NCI-H524 (cell line): ENCODE measurements at regions not wholly inside any gene's neighbourhood (a gene's known extent, or its start where the extent isn't known, plus 50 kb on each side); places are given as distances from the start of the nearest gene placed in this dataset.

ENCODE experiments used
- DNase-seq, 2 experiments: peaks; one replicate each; lab custom pipeline; 2025; lab: John Stamatoyannopoulos, UW

DNA sequence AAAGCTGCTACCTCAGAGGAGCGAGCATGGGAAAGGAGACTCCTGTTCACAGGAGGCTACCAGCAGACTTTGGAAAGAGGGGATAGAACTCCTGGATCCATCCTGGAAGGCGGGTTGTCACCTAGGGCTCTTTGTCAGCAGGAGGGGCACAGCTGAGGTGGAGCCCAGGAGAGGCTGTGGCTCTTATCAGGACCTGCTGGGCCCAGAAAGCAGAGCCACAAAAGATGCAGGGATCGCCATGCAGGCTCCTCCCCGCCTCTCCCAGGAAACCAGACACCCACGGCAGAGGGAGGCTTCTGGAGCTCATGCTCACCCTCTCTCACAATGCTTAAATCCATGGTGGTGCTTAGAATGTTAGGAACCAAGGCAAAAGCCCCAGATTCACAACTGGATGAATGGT, 994.2 kb downstream of the UQCRFS1 start:
- DNase-seq, result no peak

DNA sequence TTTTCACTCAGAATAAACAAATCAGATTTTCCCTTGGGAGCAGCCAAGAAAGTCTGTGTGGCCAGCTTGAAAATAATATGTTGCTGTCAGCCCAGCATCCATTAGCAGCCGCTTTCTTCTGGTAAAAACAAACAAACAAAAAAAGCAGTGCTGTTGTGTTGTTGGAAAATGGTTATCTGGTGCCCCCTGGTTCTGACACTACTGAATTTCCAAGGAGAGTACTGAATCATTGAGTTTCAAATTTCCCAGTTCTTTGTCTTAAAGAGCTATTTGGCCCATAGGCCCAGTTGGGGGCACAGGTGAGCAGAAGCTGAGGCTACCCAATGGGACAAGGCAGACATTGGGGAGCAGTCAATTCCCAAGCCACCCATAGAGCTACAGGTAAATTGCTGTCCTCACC, 995.9 kb downstream of the UQCRFS1 start:
- no peak for DNase-seq

DNA sequence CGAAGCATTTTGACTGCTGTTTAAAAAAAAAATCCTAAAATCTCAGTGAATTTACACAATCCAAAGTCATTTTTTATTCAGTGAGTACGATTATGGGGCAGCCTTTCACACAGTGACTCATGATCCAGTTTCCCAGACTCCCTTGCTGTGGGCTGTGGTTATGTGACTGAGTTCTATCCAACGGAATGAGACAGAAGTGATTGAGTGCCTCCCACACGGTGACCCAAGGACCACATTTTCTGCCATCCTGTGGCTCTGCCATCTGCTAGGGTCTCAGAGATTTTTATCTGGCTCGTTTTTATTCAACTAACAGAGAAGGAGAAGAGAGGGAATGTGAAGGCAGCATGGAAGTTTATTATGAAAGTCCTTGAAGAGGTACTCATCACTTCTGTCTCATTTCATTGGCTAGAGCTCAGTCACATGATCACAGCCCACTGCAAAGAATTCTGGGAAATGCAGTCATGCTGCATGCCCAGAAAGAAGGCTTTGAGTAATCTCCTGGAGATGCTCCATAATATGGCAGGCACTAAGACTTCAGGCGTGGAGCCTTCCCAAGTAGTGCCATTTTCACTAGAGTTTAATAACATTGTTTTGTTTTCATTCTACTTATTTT, 999.4 kb downstream of the UQCRFS1 start:
- no peak for DNase-seq

DNA sequence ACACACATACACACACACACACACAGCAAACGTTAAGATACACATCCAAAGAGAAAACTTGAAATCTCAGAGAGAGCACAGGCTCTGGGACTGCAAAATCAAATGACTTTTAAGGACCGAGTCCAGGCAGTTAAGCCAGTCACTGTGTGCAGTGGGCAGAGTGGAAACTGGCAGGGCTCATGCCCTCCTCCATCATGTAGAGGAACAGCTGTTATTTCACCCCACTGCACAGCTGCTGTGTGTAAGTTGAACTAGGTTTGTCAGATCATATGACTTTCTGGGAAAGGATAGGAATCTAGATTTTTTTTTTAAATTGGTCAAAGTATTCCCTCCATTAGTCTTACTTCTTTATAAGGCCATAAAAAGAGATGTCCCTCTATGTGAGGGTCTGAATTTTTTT, 1002.1 kb downstream of the UQCRFS1 start:
- DNase-seq, result no peak

DNA sequence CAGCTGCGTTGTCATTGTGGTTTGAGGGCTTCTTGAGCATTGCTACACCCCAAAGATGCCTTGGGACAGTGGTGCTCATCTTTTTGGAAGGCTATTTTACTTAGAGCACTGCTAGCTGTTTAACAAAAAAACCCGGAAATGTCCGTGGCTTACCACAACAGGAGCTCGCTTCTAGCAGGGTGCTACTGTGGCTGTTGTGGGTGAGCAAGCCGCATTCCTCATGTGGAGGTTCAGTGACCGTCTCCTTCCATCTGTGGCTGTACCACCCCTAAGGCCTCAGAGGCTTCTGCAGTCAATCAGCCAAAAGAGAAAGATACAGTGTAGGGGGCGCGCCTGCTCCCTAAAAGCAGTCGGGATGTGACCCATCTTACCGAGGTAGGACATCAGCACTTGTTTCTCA, 1004.2 kb downstream of the UQCRFS1 start:
- DNase-seq, result no peak

DNA sequence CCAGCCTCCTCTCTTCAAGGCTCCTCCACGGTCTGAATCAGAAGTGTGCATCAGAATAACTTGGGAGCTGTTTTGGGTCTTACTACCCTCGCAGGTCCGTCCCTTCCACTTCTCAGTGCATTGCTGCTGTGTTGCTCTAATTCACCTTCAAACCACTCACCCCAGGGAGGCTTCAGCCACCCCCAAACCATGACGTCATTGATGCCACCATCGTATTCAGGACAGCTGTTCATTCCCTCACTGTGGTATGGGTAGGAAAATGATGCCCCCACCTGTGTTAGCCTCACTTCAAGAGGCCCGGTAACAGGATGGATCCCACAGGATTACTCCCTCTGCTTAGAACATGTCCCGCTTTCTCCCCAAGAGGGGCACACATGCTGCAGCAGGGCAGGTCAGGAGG, 1005.7 kb downstream of the UQCRFS1 start:
- DNase-seq, result no peak

DNA sequence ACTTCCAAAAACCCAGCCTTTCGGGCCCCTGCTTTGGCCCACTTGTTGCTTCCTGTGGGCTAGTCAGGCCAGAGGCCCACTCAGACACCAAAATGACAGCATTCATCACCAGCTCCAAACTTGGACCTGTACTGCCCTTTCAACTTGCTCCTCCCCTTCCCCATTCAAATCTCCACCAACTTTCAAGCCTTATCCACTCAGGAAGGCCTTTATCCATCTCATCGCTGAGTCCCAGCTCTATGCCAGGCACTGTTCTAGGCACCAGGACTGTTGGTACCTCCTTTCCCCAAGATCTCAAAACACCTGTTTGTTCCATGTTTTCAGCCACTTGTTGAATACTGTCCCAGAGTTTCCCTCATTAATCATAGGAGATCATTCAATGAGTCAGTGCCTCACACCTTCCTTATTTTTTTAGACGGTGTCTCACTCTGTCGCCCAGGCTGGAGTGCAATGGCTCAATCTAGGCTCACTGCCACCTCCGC, 1011.4 kb downstream of the UQCRFS1 start:
- no peak for DNase-seq

DNA sequence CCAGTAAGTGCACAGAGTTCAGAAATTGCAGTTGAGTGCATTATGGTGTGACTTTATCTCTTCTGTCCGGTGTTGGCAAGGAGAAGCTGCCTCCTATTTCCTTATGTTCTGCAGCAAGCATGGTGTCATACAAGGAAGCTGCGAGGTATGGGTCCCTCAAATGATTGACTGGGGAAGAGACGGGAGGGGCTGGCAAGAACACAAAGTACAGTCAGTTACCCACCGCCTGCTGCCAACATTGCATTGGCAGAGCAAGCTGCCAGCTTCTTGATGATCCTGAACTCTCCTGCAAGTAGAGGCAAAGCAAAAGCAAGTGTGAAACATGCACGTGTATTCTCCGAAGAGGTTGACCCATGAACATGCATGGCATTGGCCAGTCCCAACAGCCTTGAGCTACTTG, 1013.6 kb downstream of the UQCRFS1 start:
- no peak for DNase-seq

DNA sequence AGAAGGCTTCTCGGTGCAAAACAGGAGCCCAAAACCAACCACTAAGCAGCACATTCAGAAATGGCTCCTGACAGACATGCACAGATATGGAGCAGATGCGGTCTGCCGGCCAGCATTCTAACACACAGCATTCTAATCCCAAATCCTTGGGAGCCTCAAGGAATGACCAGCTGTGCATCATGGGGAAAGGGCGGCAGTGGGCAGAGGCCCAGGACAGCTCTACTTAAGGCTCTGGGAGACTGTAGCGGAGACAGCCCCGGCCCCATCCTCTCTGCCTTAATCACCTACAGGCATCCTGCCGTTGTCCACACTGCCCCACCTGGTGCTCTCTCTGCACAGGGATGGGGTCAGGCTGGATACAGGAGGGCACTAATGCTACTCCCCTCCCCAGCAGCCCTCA, 1016.0 kb downstream of the UQCRFS1 start:
- DNase-seq, result no peak

DNA sequence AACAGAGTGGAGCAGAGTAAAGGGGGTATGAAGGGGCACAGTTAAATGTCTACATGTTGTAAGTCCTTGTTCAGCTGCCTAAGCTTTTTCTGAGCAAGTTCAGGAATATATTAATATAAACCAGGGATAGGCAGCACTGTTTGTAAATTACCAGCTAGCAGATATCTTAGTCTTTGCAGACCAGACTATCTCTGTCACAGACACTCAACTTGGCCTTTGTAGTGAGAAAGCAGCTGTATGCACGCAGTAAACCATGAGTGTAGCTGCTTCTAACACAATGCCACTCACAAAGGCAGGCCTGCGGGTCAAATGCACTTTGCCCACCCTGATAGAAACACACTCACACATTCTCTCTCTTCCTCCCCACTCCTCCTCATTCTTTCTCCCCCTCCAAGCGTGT, 1016.9 kb downstream of the UQCRFS1 start:
- DNase-seq, result no peak

DNA sequence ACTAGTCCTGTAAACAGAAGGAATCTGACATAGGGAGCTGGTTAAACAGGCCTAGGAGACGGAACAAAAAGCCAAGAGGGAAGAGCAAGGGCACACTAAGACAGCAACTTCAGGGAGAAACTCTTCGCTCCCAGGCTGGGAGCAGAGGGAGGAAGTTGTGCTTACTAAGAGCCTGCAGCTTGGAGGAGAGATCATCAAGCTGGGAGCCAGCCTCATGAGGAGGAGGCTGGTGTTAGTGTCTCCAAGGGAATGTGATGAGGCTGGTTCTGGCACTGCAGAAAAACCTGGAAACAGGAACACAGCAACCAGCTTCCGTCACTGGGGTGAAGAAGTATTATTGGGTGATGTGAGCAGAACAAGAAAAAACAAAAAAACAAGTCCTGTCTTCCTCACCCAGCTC, 1027.3 kb downstream of the UQCRFS1 start:
- DNase-seq, result no peak

DNA sequence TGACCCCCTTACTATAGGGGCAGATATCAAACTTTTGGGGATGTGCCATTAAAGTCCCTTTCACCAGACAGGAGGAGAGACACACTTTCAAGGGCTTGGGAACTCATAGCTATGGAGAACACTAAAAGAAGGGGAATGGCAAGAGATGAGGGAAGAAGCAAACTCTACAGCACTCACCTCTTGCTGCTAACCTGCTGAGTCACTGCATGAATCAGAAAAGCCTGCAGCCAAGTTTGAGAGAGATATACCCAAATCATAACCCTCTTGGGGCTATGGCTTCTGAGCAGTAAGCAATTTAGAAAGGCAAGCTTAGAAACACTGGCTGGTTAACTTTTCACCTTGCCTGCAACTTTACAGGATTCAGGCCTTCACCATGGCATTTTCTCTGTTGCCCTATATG, 1028.0 kb downstream of the UQCRFS1 start:
- DNase-seq, result no peak

DNA sequence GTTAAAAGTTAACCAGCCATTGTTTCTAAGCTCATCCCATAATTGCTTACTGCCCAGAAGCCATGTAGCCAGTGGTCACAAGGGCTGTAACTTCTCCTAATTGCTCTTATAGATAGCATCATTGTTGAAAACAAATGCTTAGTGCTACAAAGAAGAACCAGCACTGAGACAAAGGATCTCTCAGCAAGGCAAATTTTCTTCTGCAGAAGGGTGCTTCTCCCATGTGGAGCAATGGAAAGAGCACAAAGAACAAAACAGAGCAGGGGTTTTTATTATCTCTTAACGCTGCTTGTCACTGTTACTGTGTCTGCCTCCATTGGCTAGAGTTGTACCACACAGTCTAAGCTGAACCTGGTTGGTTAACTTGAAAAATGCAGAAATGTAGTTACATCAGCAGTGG, 1036.8 kb downstream of the UQCRFS1 start:
- DNase-seq, result no peak

DNA sequence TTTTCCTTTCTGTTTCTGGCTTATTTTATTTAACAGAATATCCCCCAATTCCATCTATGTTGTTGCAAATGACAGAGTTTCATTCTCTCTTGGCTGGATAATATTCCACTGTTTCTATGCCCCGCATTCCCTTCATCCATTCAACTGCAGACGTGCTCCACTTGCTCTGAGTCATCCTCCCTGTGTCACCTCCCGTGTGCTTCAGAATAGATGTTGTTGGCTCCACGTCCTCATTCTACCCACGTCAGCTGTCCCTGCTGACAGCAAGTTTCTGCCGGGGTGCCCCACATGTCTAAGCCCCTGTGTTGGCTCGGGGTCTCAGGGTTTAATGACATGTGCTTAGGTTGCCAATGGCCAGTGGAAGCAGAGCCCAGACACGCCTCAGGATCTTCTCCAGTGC, 1041.0 kb downstream of the UQCRFS1 start:
- no peak for DNase-seq

DNA sequence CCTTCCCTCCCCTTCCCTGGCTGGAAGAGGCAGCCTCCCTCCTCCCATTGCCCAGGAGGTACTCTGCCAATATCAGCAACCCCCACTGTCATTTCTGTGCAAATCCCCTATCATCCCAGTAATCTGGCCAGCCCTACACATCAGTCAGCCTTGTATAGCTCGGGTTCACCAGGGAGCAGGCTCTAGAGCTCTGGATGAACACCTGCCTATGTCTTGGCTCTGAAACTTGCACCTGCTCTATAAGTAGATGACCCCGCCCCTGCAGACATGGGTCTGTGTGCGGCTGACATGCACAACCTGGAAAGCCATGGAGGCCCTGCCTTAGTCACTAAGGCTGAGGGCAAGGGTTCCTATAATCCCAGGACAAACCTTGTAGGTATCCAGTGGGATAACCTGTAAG, 1042.9 kb downstream of the UQCRFS1 start:
- no peak for DNase-seq

DNA sequence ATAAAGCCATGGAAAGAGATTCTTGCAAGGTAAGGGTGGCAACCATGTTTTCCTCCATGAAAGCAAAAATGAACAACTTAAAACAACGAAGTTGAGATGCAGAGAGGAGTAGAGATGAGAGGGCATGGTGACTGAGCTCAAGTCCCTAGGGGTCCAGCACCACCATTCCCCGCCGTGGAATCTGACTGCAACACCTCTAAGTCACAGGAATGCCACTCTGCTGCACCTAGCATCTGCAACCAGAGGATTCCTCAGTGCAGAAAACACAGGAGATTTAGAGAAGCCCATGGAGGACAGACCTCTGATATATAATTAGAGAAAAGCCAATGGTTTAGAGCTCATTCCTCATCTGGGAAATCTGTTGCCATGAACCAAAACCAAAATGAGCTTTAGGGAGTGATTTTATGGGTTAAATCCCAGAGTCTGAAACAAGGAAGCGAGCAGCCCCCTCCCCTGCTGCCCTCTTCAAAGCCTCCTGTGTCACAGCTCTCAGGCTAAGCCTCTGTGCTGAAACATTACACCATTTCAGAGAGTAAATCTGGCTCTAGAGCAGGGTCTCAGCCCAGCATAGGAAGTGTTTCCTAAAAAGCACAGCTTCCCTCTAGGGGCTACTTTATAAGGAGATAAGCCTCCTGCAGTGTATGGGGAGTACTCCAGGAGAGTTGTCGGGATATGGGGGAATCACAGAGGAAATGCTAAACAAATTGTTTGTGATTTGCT, 1043.6 kb downstream of the UQCRFS1 start:
- no peak for DNase-seq

DNA sequence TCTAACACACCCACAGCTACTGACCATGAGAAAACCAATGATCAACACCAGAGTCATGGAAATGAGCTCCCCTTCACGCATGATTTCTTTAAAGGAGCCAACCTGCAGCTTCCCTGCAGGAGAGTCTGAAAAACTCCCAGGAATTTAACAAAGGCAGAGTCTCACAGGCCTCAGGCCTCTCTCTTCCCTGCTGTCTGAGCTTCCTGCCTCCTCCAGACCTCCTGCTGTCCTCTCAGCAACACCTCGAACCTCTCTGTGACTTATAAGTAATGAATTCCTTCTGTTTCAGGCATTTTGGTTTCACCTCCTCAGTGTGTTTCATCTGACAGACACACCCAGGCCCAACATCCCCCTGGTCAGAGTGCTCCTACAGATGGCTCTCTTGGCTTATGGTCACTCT, 1044.4 kb downstream of the UQCRFS1 start:
- DNase-seq, result no peak

DNA sequence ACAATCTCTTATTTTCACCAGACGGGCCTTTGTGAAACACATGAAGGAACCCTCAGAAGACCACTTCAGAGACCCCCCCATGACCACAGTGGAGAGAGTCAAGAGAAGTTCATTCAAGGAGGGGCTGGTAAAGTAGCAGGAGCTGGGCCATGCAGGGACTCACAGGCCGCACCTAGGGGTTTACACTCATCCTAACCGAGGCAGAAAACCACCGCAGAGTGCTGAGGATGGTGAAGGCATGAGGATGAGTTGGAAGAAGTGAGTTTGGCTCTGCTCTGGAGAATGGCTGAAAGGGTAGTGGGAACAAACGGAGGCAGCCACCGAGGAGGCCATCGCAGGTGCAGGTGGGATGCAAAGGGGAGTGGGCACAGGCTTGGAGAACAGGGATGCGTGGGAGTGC, 1046.9 kb downstream of the UQCRFS1 start:
- DNase-seq, result no peak

DNA sequence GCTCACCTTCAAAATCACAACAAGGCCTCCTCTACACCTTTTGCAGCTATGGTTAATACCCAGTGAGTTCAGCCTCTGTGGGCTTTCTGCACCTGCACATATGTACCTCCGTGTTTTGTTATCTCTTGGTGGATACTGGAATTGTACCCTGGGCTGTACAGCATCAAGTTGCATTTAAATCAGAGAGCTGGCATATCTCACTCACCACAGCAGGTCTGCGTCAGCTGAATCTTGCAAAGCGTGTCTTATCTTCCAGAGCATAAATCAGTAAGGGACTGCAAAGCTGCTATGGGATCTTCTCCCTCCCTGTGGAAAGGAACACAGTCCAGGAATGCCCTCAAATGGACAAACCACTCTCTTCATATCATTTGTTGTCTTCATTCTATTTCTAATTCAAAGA, 1048.7 kb downstream of the UQCRFS1 start:
- DNase-seq, result no peak

DNA sequence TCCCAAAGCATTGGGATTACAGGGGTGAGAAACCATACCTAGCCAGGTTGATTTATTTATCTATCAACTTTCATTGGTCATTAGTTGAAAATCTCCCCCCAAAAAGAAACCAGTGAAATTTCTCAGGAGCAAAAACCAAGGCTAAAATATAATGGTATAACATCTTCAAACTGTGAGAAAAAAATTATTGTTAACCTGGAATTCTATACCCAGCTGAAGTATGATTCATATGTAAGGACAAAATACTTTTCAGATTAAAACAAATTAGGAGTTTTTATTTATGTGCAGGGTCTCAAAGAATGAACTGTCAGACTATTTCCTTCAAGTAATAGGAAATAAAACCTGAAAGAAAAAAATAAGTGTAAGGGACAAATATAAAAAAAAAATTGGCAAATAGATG, 1053.9 kb downstream of the UQCRFS1 start:
- DNase-seq, result no peak

DNA sequence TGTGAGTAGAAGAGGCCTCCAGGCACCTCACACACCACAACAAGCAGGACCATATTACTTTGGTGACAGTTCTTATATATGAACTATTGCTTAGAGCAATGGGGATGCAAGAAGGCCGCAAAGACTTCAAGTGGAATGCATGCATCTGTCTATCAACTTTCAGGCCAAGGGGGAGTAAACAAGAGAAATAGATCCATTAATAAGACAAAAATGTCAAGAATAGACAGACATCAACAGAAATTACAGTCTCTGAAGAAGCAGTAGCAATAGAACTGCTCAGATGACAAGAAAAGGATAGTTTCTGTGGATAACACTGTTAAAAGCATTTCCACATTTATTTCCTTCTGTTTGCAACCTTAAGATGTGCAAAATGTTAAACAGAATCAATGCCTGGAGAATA, 1057.7 kb downstream of the UQCRFS1 start:
- DNase-seq, result no peak

DNA sequence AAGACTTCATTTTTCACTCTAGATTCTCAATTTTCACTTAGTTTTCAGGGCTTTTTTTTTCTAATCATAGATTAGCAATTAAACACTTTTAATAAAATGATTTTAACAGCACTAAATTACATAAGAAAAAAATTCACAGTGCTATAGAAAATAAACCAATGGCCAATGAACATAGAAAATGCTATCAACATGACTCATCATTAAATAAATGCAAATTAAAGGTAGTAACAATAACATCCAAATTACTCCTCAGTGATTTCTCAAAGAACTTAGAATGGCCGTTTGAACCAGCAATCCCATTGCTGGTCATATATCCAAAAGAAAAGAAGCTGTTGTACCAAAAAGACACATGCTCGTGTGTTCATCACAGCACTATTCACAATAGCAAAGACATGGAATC, 1058.9 kb downstream of the UQCRFS1 start:
- DNase-seq, result no peak

DNA sequence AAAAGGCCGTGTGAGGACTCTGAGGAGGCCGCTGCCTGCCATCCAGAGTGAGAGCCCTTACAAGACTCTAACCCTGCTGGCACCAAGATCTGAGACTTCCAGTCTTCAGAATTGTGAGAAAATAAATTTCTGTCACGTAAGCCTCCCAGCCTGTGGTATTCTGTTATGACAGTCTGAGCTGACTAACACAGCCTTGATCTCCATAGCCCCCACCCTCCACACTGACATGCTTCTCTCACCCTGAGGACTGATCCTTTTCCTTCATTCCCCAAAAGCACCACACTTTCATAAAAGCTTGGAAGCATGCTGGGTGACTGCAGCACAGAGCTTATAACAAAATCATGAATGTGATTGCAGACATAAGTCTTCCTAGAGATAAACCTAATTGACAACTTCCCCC, 1059.8 kb downstream of the UQCRFS1 start:
- DNase-seq, result no peak

DNA sequence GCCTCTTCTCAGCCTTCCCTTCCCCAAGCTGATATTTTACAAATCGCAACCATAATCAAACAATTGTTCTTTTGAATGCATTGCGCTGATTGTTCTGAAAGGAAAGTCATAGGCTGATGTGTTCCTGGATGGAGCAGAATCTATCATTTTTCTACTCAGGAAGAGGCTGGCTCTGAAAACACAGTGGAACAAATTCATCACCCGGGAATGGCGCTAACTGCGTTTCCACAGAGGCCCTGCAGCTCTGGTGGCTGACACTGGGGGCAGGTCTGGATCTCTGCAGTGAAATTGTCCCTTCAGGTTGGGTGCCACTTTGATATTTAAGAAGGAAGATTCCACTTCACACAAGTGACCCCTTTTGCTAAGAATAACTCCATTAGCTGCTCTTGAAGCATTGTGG, 1060.8 kb downstream of the UQCRFS1 start:
- DNase-seq, result no peak
